K562 (cell line): ENCODE measurements at regions not wholly inside any gene's neighbourhood (a gene's known extent, or its start where the extent isn't known, plus 50 kb on each side); places are given as distances from the start of the nearest gene placed in this dataset.

ENCODE experiments used
- MXD1 ChIP-seq: fragments of 250-450 bp; sonication (Bioruptor Pico); IDR thresholded peaks from 2 replicates; pipeline ENCODE4 v1.8.0; 2021; ENCODE audit warnings: borderline replicate concordance, mild to moderate bottlenecking, moderate library complexity; ENCODE audit not compliant: poor library complexity, severe bottlenecking
- REST ChIP-seq, 2 experiments: fragments of 450-650 bp; formaldehyde crosslinking in 1 of 2; IDR thresholded peaks; 2 replicates each; pipeline versions ENCODE4 v1.4.0 to v1.6.1; 2014 to 2020; ENCODE audit warnings: mild to moderate bottlenecking in 2 of 2, borderline replicate concordance in 1 of 2, low read depth in 1 of 2
- RFX7 ChIP-seq: fragments of 250-450 bp; sonication (Bioruptor Pico); IDR thresholded peaks from 2 replicates; pipeline ENCODE4 v1.5.1; 2021; ENCODE audit warnings: mild to moderate bottlenecking
- TBL1XR1 ChIP-seq, 2 experiments: IDR thresholded peaks; 2 replicates each; pipeline ENCODE4 v1.6.1; 2012; ENCODE audit warnings: improper control_type of control experiment in 2 of 2, low read length in 2 of 2, mild to moderate bottlenecking in 1 of 2
- TF ChIP-seq, protein P1 (sequence below): fragments of 450-650 bp; formaldehyde crosslinking; IDR thresholded peaks from 2 replicates; pipeline ENCODE4 v1.4.0; 2020; ENCODE audit warnings: mild to moderate bottlenecking, moderate library complexity

DNA sequence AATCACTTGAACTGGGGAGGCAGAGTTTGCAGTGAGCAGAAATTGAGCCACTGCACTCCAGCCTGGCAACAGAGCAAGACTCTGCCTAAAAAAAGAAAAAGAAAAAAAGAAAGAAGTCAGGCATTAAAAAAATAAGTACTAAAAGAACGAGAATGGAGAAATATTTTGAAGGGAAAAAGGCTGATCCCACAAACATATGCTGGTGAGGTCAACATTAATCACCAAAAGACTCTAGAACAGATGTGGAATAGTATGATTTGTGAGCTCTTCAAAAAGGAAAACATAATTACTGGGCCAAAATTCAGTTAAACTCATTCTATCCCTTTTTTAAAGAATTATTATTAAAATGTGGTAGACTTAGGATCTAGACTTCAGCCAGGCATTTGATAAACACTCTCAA lies 61.2 kb upstream of the NRSN1 start (continued):
- TF ChIP-seq TBL1XR1 (IDR thresholded peaks at IDR 0.05; ENCODE audit: low read length in 2 of 2): no peak
- no peak for TF ChIP-seq MXD1 (CRISPR knock-in tag)
- TF ChIP-seq REST (IDR thresholded peaks at IDR 0.05; ENCODE audit: borderline replicate concordance): no peak
- no peak for TF ChIP-seq REST (CRISPR knock-in tag; IDR thresholded peaks at IDR 0.05; ENCODE audit: low read depth)
- TF ChIP-seq, protein P1, sequence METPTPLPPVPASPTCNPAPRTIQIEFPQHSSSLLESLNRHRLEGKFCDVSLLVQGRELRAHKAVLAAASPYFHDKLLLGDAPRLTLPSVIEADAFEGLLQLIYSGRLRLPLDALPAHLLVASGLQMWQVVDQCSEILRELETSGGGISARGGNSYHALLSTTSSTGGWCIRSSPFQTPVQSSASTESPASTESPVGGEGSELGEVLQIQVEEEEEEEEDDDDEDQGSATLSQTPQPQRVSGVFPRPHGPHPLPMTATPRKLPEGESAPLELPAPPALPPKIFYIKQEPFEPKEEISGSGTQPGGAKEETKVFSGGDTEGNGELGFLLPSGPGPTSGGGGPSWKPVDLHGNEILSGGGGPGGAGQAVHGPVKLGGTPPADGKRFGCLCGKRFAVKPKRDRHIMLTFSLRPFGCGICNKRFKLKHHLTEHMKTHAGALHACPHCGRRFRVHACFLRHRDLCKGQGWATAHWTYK: no peak
- no peak for TF ChIP-seq RFX7 (CRISPR knock-in tag)
